ENCODE measurements at regions not wholly inside any gene's neighbourhood (a gene's known extent, or its start where the extent isn't known, plus 50 kb on each side); places are given as distances from the start of the nearest gene placed in this dataset.
A peak's percentile ranks its signal among the peaks of the same experiment; 100 is the strongest.

DNA sequence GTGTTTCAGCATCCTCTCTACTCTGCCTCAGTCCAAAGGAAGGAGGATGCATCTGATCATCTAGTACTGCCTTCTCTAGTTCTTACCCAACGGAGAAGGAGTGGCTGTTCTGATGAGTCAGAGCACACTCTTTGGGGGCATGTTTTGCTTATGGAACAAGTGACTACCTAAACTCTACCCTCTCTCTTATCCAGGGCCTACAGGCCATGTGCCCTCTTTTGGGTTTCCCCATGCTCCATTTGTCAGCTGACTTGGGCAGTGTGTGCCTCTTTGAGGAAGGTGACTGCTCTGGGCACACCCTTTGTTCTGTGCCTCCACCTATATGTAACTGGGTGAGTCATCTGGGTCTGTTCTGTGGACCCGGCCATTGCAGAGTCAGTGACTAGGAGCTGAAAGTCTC, 89.6 kb upstream of the BNC2 start (continued):
- TF ChIP-seq, protein P1, sequence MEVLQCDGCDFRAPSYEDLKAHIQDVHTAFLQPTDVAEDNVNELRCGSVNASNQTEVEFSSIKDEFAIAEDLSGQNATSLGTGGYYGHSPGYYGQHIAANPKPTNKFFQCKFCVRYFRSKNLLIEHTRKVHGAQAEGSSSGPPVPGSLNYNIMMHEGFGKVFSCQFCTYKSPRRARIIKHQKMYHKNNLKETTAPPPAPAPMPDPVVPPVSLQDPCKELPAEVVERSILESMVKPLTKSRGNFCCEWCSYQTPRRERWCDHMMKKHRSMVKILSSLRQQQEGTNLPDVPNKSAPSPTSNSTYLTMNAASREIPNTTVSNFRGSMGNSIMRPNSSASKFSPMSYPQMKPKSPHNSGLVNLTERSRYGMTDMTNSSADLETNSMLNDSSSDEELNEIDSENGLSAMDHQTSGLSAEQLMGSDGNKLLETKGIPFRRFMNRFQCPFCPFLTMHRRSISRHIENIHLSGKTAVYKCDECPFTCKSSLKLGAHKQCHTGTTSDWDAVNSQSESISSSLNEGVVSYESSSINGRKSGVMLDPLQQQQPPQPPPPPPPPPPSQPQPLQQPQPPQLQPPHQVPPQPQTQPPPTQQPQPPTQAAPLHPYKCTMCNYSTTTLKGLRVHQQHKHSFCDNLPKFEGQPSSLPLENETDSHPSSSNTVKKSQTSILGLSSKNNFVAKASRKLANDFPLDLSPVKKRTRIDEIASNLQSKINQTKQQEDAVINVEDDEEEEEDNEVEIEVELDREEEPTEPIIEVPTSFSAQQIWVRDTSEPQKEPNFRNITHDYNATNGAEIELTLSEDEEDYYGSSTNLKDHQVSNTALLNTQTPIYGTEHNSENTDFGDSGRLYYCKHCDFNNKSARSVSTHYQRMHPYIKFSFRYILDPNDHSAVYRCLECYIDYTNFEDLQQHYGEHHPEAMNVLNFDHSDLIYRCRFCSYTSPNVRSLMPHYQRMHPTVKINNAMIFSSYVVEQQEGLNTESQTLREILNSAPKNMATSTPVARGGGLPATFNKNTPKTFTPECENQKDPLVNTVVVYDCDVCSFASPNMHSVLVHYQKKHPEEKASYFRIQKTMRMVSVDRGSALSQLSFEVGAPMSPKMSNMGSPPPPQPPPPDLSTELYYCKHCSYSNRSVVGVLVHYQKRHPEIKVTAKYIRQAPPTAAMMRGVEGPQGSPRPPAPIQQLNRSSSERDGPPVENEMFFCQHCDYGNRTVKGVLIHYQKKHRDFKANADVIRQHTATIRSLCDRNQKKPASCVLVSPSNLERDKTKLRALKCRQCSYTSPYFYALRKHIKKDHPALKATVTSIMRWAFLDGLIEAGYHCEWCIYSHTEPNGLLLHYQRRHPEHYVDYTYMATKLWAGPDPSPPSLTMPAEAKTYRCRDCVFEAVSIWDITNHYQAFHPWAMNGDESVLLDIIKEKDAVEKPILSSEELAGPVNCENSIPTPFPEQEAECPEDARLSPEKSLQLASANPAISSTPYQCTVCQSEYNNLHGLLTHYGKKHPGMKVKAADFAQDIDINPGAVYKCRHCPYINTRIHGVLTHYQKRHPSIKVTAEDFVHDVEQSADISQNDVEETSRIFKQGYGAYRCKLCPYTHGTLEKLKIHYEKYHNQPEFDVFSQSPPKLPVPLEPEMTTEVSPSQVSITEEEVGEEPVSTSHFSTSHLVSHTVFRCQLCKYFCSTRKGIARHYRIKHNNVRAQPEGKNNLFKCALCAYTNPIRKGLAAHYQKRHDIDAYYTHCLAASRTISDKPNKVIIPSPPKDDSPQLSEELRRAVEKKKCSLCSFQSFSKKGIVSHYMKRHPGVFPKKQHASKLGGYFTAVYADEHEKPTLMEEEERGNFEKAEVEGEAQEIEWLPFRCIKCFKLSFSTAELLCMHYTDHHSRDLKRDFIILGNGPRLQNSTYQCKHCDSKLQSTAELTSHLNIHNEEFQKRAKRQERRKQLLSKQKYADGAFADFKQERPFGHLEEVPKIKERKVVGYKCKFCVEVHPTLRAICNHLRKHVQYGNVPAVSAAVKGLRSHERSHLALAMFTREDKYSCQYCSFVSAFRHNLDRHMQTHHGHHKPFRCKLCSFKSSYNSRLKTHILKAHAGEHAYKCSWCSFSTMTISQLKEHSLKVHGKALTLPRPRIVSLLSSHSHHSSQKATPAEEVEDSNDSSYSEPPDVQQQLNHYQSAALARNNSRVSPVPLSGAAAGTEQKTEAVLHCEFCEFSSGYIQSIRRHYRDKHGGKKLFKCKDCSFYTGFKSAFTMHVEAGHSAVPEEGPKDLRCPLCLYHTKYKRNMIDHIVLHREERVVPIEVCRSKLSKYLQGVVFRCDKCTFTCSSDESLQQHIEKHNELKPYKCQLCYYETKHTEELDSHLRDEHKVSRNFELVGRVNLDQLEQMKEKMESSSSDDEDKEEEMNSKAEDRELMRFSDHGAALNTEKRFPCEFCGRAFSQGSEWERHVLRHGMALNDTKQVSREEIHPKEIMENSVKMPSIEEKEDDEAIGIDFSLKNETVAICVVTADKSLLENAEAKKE (CRISPR knock-in tag; IDR thresholded peaks at IDR 0.05), result no peak
- no peak for TF ChIP-seq EZH2 (IDR thresholded peaks at IDR 0.05; ENCODE audit: low read depth, unreplicated experiment)
- no peak for TF ChIP-seq STAT1 (IDR thresholded peaks at IDR 0.05; ENCODE audit: unreplicated experiment)
- TF ChIP-seq NANOG (IDR thresholded peaks at IDR 0.05; ENCODE audit: borderline replicate concordance), result no peak
- no peak for TF ChIP-seq EZH2phosphoT487 (IDR thresholded peaks at IDR 0.05; ENCODE audit: unreplicated experiment)
- no peak for TF ChIP-seq ZNF114 (CRISPR knock-in tag; IDR thresholded peaks at IDR 0.05)
- TF ChIP-seq ZNF331 (CRISPR knock-in tag; IDR thresholded peaks at IDR 0.05; ENCODE audit: low read depth), result no peak

DNA sequence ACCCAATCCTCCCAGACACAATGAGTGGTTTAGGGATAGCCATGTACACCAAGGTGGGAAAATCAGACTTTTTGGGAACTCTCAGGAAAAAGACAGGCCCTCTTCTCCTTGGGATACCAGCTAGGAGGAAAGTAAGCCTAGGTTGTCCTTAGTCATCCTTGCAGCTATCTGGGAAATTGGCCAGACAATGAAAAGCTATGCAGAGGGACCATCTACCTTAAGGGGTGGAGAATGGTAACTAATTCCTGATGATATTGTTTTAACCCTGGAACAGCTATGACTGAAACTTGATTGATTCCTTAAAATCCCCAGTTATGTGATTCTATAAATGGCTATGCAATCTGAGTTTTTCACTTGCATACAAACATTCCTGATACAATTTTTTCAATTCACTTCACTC, 88.9 kb upstream of the BNC2 start:
- Histone ChIP-seq H3K4me3 (no peak overlapping the region), H2AFZ (peak overlapping the region; percentile 18; the same call in 1 of the 2 replicates), H3K27ac (ENCODE audit: low read depth) (no peak overlapping the region), H3K9me2 (ENCODE audit: insufficient read depth) (no peaks in the 10 kb centered on the region), H3F3A (replicated peaks; ENCODE audit: low read depth) (no peaks in the 10 kb centered on the region), H3K4me1 (ENCODE audit: insufficient read depth) (0 out of 2 replicates have a peak, but pooled peaks cover 5% of the 10 kb centered on the region), H3K27me3 (ENCODE audit: insufficient read depth) (no peaks in the 10 kb centered on the region), H3K4me2 (no peak overlapping the region), H3K79me2 (replicated peaks; ENCODE audit: insufficient read depth) (no peaks in the 10 kb centered on the region), H4K20me1 (replicated peaks; ENCODE audit: insufficient read depth) (no peaks in the 10 kb centered on the region), H3K36me3 (ENCODE audit: insufficient read depth) (no peaks in the 10 kb centered on the region)
- Mint-ChIP-seq H3K9me3 (peaks cover 11% of the 10 kb centered on the region; the same call in 2 of the 3 replicates), H3K27ac (no peak overlapping the region), H3K4me3 (no peak overlapping the region), H3K4me1 (peaks cover 3% of the 10 kb centered on the region; the same call in 2 of the 3 replicates), H3K27me3 (ENCODE audit: insufficient read depth, low read depth, poor library complexity) (peaks cover 1% of the 10 kb centered on the region), H3K36me3 (ENCODE audit: low read depth) (peaks cover 3% of the 10 kb centered on the region; the same call in 2 of the 3 replicates)
- DNase-seq (ENCODE audit: low spot score) (no peak), ATAC-seq (no peak)
- TF ChIP-seq, protein P1 (CRISPR knock-in tag; IDR thresholded peaks at IDR 0.05), result no peak
- no peak for TF ChIP-seq EZH2phosphoT487 (IDR thresholded peaks at IDR 0.05; ENCODE audit: unreplicated experiment)
- TF ChIP-seq, protein P2, sequence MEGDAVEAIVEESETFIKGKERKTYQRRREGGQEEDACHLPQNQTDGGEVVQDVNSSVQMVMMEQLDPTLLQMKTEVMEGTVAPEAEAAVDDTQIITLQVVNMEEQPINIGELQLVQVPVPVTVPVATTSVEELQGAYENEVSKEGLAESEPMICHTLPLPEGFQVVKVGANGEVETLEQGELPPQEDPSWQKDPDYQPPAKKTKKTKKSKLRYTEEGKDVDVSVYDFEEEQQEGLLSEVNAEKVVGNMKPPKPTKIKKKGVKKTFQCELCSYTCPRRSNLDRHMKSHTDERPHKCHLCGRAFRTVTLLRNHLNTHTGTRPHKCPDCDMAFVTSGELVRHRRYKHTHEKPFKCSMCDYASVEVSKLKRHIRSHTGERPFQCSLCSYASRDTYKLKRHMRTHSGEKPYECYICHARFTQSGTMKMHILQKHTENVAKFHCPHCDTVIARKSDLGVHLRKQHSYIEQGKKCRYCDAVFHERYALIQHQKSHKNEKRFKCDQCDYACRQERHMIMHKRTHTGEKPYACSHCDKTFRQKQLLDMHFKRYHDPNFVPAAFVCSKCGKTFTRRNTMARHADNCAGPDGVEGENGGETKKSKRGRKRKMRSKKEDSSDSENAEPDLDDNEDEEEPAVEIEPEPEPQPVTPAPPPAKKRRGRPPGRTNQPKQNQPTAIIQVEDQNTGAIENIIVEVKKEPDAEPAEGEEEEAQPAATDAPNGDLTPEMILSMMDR (conservative IDR thresholded peaks at IDR 0.05; ENCODE audit: low read depth in 2 of 2), result no peak
- no peak for TF ChIP-seq STAT1 (IDR thresholded peaks at IDR 0.05; ENCODE audit: unreplicated experiment)
- no peak for TF ChIP-seq ZNF114 (CRISPR knock-in tag; IDR thresholded peaks at IDR 0.05)
